ENCODE measurements at regions not wholly inside any gene's neighbourhood (a gene's known extent, or its start where the extent isn't known, plus 50 kb on each side); places are given as distances from the start of the nearest gene placed in this dataset.

DNA sequence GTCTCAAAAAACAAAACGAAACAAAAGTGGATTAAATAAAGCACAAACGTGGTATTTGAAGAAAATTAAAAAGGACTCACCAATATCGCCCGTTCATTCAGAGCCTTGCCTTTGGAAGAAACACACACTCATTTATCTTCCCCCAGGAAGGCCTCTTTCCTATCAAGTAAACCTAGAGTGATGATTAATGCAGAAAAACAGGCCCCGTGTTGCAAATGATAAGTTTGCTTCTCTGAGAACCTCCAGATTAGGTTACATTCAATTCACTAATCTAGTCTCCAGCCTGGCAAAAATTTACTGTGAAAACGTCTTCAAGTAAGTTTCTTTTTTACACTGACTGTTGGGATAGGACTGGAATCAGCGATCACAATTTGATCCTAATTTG is 78.0 kb upstream of the C1GALT1 start:
- DNase-seq = no peak
- Histone ChIP-seq H3K27me3 (no peaks in the 10 kb centered on the region), H3K4me3 (no peak overlapping the region), H3K27ac (no peak overlapping the region), H3K4me1 (peaks cover 12% of the 10 kb centered on the region), H3K36me3 (no peaks in the 10 kb centered on the region), H3K9me3 (replicated peaks) (0 out of 2 replicates have a peak, but pooled peaks cover 6% of the 10 kb centered on the region)

DNA sequence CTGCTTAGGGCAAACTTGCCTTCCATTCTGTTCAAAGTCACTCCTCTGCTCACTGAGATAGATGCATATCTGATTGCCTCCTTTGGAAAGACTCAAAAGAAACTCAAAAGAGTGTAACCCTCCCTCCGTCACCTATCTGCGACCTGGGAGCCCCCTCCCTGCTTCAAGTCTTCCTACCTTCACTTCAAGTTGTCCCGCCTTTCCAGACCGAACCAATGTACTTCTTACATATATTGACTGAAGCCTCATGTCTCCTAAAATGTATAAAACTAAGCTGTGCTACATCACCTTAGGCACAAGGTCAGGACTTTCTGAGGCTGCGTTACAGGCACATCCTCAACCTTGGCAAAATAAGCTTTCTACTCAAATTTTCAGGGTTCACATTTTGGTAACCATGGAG is 77.4 kb upstream of the C1GALT1 start:
- Histone ChIP-seq H3K27me3 (no peaks in the 10 kb centered on the region), H3K4me3 (no peak overlapping the region), H3K36me3 (no peaks in the 10 kb centered on the region), H3K27ac (no peak overlapping the region), H3K9me3 (replicated peaks) (0 out of 2 replicates have a peak, but pooled peaks cover 6% of the 10 kb centered on the region), H3K4me1 (peaks cover 7% of the 10 kb centered on the region)
- no peak for DNase-seq

DNA sequence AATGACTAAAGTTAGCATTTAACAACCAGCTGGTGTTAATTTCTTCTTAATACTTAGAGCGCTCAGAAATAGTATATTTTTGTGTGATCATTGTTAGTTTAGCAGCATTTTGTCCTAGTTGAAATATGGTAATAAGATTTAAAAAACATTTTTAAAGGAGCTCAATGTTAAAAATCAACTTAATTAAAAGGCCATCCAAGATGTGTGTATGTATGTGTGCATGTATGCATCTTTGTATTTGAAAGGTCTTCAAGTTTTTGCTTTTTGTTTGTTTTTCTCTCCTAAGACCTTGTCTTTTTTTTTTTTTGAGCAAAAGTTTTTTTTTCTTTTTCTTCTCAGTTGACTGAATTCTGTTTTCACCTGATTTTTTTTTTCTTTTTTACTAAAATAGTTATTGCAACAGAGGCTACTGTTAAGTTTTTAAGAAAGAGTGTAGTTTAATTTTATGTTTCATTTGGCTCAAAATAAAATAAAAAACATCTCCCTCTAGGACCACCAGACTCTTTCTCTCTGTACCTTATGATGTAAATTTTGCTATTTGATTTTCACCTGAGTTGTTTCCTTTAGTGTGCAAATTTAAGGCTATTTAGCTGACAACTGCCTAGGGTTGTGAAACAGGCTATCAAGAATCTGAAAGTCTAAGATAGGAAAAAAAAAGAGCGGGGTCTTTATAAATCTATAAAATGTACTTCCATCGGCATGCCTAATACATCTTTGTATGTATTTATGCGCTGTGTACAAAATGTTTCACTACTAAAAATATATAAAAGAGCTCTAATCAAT is 76.4 kb upstream of the C1GALT1 start:
- no peak for DNase-seq
- Histone ChIP-seq H3K4me1 (0 out of 2 replicates have a peak, but pooled peaks cover 2% of the 10 kb centered on the region), H3K36me3 (no peaks in the 10 kb centered on the region), H3K9me3 (replicated peaks) (0 out of 2 replicates have a peak, but pooled peaks cover 6% of the 10 kb centered on the region), H3K27me3 (no peaks in the 10 kb centered on the region), H3K27ac (no peak overlapping the region), H3K4me3 (no peak overlapping the region)

DNA sequence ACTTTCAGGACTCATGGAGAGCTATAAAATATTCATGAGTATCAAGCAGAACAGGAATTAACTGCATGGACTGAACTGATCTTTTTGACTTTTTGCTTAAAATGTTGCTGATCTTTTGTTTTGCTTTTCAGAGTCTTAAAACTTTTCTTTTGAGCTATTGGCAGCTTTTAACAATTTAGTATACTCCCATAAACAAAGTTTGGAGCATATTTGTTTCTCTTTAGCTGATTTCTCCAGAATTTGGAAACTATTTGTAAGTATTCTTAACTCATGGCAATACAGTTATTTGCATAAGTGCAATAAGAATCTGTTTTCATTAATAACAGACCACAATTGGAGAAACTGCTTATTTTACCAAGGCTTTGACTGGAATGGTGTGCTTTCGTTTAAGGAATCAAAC is 73.4 kb upstream of the C1GALT1 start:
- Histone ChIP-seq H3K27me3 (no peaks in the 10 kb centered on the region), H3K4me3 (no peak overlapping the region), H3K36me3 (no peaks in the 10 kb centered on the region), H3K9me3 (replicated peaks) (0 out of 2 replicates have a peak, but pooled peaks cover 6% of the 10 kb centered on the region), H3K27ac (no peak overlapping the region), H3K4me1 (0 out of 2 replicates have a peak, but pooled peaks cover 6% of the 10 kb centered on the region)
- no peak for DNase-seq

DNA sequence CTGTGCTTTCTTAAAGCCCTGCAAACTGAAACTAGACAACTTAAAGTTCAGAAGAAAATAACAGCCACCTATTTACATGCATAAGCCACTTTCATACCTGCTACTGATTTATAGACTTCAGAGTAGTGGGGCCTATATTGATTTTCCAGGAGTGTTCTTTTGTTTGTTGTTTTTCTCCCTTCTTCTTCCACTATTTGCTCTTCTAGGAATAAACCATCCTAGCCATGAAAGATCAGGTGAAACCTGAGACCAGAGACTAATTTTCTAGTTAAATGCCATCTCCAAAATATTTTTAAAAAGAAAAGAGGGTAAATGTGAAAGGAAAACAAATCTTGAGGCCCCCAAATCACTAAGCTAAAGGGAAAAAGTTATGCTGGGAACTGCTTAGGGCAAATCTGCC is 72.4 kb upstream of the C1GALT1 start:
- 0 out of 2 replicates have a peak, but pooled peaks cover 6% of the 10 kb centered on the region for H3K4me1 ChIP-seq
- H3K9me3 ChIP-seq (replicated peaks) = 0 out of 2 replicates have a peak, but pooled peaks cover 6% of the 10 kb centered on the region
- no peaks in the 10 kb centered on the region for H3K27me3 ChIP-seq
- H3K27ac ChIP-seq = no peak overlapping the region
- no peak overlapping the region for H3K4me3 ChIP-seq
- no peaks in the 10 kb centered on the region for H3K36me3 ChIP-seq
- no peak for DNase-seq

DNA sequence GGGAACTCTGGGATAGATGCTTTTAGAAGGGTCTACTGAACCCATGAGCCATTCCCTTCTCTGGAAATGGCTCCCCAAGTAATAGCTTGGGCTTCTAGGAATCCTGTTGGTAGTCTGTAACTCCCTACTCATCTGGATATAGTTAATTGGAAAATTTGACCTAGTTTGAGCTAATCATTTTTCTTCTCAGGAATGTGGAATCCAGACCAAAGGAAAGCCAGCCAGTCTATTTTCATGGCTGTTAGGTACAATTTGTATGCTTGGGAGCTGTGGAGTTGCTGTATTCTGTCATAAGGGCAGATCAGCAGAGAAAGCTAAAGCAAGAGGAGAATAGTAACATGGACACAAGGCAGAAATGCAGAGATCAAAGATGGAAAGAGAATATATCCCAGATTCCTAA is 71.6 kb upstream of the C1GALT1 start:
- H3K4me1 ChIP-seq = 0 out of 2 replicates have a peak, but pooled peaks cover 6% of the 10 kb centered on the region

DNA sequence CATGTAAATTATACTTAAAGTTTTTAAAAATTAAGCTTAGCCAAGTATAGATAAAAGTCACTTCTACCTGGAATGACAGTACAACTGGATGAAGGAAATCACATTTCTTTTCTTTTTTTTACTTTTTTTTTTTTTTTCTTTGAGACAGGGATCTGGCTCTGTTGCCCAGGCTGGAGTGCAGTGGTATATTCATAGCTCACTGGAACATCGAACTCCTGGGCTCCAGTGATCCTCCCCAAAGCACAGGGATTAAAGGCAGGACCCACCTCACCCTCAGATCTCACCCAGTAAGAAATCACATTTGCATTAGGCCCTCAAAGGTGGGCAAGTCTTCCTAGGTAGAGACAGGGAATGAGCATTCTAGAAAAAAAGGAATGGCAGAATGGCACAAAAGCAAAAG is 69.5 kb upstream of the C1GALT1 start:
- no peaks in the 10 kb centered on the region for H3K27me3 ChIP-seq
- no peaks in the 10 kb centered on the region for H3K36me3 ChIP-seq
- H3K9me3 ChIP-seq (replicated peaks) = 0 out of 2 replicates have a peak, but pooled peaks cover 6% of the 10 kb centered on the region
- no peak overlapping the region for H3K4me3 ChIP-seq
- no peak overlapping the region for H3K27ac ChIP-seq
- no peak for DNase-seq
- H3K4me1 ChIP-seq = 0 out of 2 replicates have a peak, but pooled peaks cover 6% of the 10 kb centered on the region

More for the DNA sequence above, 71.6 kb upstream of the C1GALT1 start:
- no peak overlapping the region; the same call in 1 of the 2 replicates for H3K27ac ChIP-seq
- H3K9me3 ChIP-seq (replicated peaks) = 0 out of 2 replicates have a peak, but pooled peaks cover 6% of the 10 kb centered on the region
- H3K27me3 ChIP-seq = no peaks in the 10 kb centered on the region
- H3K36me3 ChIP-seq = no peaks in the 10 kb centered on the region
- no peak overlapping the region for H3K4me3 ChIP-seq
- no peak for DNase-seq

DNA sequence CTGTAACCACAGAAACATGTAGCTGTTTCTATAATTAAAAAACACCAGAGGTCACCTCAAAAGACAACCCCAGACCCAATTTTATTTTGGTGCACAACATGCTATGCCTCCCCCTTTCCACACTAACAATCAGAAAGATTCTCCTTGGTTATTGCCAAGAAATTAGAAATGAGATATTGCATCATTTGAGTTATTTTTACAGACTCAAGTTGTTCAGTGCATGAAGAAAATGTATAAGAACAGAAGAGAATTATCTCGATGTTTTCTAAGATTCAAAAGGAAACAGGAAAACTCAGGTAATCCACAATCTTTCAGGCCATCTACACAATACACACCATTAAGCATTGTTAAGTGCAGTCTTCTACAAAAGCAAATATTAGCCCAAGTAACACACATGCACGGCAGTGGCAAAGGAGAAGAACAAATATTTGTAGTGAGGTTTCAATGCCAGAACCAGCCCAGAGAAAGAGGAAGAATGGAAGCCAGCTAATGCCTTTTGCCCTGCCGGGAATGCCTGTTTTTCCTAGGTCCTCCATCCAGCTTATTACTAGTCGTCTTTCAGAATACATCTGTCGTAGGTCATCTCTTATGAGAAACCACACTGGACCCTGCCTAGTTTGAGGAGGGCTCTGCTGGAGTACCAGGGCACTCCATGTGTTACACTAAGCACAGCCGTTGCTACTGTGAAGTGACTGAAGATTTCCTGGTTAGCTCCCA is 67.6 kb upstream of the C1GALT1 start:
- Histone ChIP-seq H3K27me3 (no peaks in the 10 kb centered on the region), H3K9me3 (replicated peaks) (no peaks in the 10 kb centered on the region), H3K27ac (no peak overlapping the region), H3K36me3 (no peaks in the 10 kb centered on the region), H3K4me1 (0 out of 2 replicates have a peak, but pooled peaks cover 6% of the 10 kb centered on the region), H3K4me3 (no peak overlapping the region)
- no peak for DNase-seq

DNA sequence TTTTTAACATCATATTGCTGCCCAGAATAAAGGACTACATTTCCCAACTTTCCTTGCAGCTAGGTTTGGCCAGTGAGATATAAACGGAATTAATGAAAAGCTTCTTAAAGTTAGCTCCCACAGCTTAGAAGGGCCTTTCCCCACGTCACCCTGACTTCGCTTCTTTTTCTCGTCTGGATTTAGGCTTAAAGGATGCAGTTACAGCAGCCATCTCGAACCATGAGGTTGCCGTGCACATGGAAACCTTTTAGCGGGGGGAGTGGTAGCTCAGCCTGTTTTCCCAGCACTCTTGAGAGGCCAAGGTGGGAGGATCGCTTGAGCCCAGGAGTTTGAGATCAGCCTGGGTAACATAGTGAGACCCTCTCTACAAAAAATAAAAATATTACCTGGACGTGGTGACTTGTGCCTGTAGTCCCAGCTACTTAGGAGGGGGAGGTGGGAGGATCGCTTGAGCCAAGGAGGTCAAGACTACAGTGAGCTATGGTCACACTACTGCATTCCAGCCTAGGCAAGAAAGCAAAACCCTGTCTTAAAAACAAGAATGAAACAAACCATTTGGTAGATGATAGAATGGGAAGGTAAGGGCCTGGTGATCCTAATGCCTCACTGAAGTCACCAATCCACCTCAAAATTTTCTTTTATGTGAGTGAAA is 64.3 kb upstream of the C1GALT1 start:
- Histone ChIP-seq H3K4me3 (no peak overlapping the region), H3K4me1 (no peaks in the 10 kb centered on the region), H3K9me3 (replicated peaks) (no peaks in the 10 kb centered on the region), H3K36me3 (no peaks in the 10 kb centered on the region), H3K27me3 (no peaks in the 10 kb centered on the region), H3K27ac (no peak overlapping the region)
- DNase-seq = no peak

DNA sequence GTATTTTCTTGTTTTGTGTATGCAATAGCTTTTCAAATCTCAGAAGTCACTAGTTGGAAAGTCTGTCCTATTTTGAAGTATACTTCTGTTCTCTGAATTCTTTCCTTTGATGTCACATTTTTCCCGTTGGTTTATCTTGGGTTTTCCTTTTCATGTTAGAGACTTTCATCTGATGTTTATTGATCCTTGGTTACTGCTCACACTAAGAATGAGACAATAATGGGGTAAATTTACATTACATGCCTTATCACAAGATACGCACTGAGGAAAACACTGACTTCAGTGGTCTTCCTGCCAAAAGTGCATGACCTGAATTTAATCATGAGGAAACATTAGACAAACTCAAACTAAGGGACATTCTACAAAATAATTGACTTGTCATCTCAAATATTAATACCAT is 63.5 kb upstream of the C1GALT1 start:
- H3K9me3 ChIP-seq (replicated peaks) = no peaks in the 10 kb centered on the region
- no peaks in the 10 kb centered on the region for H3K36me3 ChIP-seq
- H3K4me3 ChIP-seq = no peak overlapping the region
- H3K27ac ChIP-seq = no peak overlapping the region
- no peaks in the 10 kb centered on the region for H3K27me3 ChIP-seq
- DNase-seq = no peak
- no peaks in the 10 kb centered on the region for H3K4me1 ChIP-seq

DNA sequence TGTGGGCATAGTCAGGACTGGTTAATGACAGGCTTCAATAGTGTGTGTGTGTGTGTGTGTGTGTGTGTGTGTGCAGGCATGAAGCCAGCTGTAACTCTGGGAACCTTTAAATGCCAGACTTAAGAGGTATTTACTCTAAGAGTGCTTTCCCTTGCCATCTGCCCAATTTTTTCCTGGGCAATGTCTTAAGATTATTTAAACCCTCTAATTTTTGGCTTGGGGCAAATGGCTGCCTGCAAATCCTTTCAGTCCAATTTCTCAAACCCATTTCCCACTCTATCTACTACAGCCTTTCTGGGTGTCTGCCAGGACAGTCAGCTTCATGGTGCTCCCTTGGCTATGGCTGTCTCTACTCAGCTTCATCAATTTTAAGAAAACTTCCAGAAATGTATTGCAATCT is 62.6 kb upstream of the C1GALT1 start:
- Histone ChIP-seq H3K36me3 (no peaks in the 10 kb centered on the region), H3K27ac (no peak overlapping the region), H3K27me3 (no peaks in the 10 kb centered on the region), H3K4me3 (no peak overlapping the region), H3K4me1 (no peaks in the 10 kb centered on the region), H3K9me3 (replicated peaks) (no peaks in the 10 kb centered on the region)
- no peak for DNase-seq

DNA sequence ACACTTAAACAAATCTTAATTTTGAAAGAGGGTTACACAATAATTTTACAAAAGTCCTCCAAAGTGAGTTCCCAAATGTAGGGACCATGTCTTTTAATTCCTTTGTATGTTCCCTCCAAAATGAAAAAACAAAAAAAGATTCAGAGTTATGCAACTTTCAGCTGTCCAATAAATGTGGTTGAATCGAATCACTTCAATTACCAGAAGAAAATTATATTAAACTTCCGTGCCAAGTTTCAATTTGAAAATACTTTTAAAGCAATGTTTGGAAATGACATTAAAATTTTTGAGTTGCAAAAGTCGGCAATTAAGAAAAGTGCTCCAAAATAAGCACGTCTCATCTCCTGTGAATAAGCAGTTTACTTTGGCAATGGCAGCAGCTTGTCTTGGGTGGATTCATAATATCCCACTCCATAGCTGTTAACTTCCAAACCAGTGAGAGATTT is 60.3 kb upstream of the C1GALT1 start:
- H3K9me3 ChIP-seq (replicated peaks) = 0 out of 2 replicates have a peak, but pooled peaks cover 3% of the 10 kb centered on the region
- H3K27ac ChIP-seq = no peak overlapping the region
- no peak overlapping the region for H3K4me3 ChIP-seq
- no peaks in the 10 kb centered on the region for H3K4me1 ChIP-seq
- no peak for DNase-seq
- H3K27me3 ChIP-seq = no peaks in the 10 kb centered on the region
- H3K36me3 ChIP-seq = no peaks in the 10 kb centered on the region

DNA sequence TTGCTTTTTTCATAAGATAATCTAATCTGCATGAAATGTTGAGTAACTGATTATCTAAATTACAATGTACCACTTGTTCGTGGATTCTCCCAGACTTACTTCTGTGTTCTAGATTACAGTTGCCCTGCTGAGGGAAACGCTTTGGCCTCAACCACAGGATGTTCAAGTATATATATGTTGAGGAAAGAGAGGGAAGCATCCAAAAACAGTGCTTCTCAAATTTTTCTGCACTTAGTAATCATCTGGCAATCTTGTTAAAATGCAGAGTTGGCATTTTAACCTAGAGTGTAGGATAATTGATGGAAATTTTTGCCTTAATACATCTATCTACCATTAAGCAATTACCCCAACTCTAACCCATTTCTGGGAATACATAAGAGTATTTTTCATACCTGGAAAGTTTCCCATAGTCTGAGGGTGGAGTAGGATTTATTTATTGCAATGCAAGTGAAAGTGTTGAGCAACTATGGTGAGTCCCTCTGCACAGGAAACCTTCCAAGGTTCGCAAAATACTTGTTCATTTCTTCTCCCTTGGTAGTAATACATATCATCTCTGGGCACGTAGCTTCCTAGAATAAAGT is 59.6 kb upstream of the C1GALT1 start:
- Histone ChIP-seq H3K4me1 (no peaks in the 10 kb centered on the region), H3K36me3 (no peaks in the 10 kb centered on the region), H3K27ac (no peak overlapping the region), H3K4me3 (no peak overlapping the region), H3K9me3 (replicated peaks) (0 out of 2 replicates have a peak, but pooled peaks cover 3% of the 10 kb centered on the region), H3K27me3 (no peaks in the 10 kb centered on the region)
- DNase-seq = no peak

DNA sequence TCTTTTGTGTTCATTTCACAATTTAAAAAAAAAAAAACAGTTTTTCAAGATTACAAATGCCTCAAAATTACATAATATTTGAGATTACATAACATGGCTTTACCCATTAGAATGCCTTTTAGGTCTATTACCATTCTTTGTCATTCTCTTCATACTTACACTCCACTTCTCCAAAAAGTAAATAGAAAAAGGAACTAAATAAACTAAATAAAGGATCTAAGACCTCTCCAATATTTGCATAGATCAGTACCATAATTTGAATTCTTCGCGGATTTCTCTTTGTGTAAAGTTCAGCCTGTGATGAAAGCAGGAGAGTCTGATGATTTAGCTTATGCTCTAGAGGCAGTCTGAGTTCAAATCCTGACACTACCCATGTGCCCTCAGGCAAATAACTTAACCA is 56.4 kb upstream of the C1GALT1 start:
- H3K9me3 ChIP-seq (replicated peaks) = 0 out of 2 replicates have a peak, but pooled peaks cover 3% of the 10 kb centered on the region
- no peak for DNase-seq
- no peaks in the 10 kb centered on the region for H3K27me3 ChIP-seq
- H3K4me1 ChIP-seq = no peaks in the 10 kb centered on the region
- H3K27ac ChIP-seq = no peak overlapping the region
- H3K4me3 ChIP-seq = no peak overlapping the region
- no peaks in the 10 kb centered on the region for H3K36me3 ChIP-seq

Data from SJCRH30 (cell line).